Liver (tissue), 8 donors: ENCODE measurements at regions not wholly inside any gene's neighbourhood (a gene's known extent, or its start where the extent isn't known, plus 50 kb on each side); places are given as distances from the start of the nearest gene placed in this dataset.

Experiments
- DNase-seq: peaks from one replicate; pipeline ENCODE4 v3.0.0-alpha.2; 2017; ENCODE audit warnings: low spot score
- H3K27ac ChIP-seq, 2 donors: one replicate each; pipeline ENCODE4 v1.7.0; 2013; ENCODE audit warnings: inconsistent platforms in 2 of 2, low read length in 2 of 2, control low read depth in 1 of 2, low read depth in 1 of 2, mild to moderate bottlenecking in 1 of 2
- H3K27me3 ChIP-seq, 4 donors: one replicate each; pipeline versions ENCODE4 v1.6.1 to v1.7.0; 2013; ENCODE audit warnings: low read length in 3 of 4, inconsistent platforms in 1 of 4, mild to moderate bottlenecking in 1 of 4, moderate library complexity in 1 of 4; ENCODE audit not compliant: control insufficient read depth in 4 of 4, insufficient read depth in 4 of 4
- H3K36me3 ChIP-seq, 4 donors: one replicate each; pipeline versions ENCODE4 v1.6.1 to v1.7.0; 2013; ENCODE audit warnings: low read length in 3 of 4, mild to moderate bottlenecking in 3 of 4, low read depth in 1 of 4, moderate library complexity in 1 of 4; ENCODE audit not compliant: control insufficient read depth in 4 of 4, insufficient read depth in 3 of 4
- H3K4me1 ChIP-seq, 4 donors: one replicate each; pipeline versions ENCODE4 v1.6.1 to v1.7.0; 2013; ENCODE audit warnings: low read length in 3 of 4, mild to moderate bottlenecking in 3 of 4, moderate library complexity in 1 of 4; ENCODE audit not compliant: control insufficient read depth in 4 of 4, insufficient read depth in 4 of 4
- H3K4me3 ChIP-seq, 3 donors: one replicate each; pipeline versions ENCODE4 v1.6.1 to v1.7.0; 2013; ENCODE audit warnings: low read length in 3 of 3, control low read depth in 1 of 3, low read depth in 1 of 3, mild to moderate bottlenecking in 1 of 3
- H3K9ac ChIP-seq, 2 donors: one replicate each; pipeline ENCODE4 v1.7.0; 2013; ENCODE audit warnings: low read length in 2 of 2, mild to moderate bottlenecking in 2 of 2, moderate library complexity in 2 of 2, control low read depth in 1 of 2, low read depth in 1 of 2
- H3K9me3 ChIP-seq, 4 donors: one replicate each; pipeline versions ENCODE4 v1.6.1 to v1.7.0; 2013; ENCODE audit warnings: low read length in 3 of 4; ENCODE audit not compliant: control insufficient read depth in 4 of 4
- CTCF ChIP-seq: fragments of 150-350 bp; IDR thresholded peaks from 2 replicates; pipeline ENCODE4 v1.5.1; 2017; ENCODE audit warnings: improper control_type of control experiment, low read depth, low read length; ENCODE audit not compliant: missing input control
- EGR1 ChIP-seq, 2 donors: IDR thresholded peaks; 2 replicates each; pipeline ENCODE4 v1.6.1; 2016 to 2018; ENCODE audit warnings: antibody characterized with exemption in 2 of 2, low read depth in 2 of 2
- FOXA1 ChIP-seq: IDR thresholded peaks from 2 replicates; pipeline ENCODE4 v1.6.1; 2016; ENCODE audit warnings: antibody characterized with exemption
- FOXA2 ChIP-seq: IDR thresholded peaks from 2 replicates; pipeline ENCODE4 v1.6.1; 2016; ENCODE audit warnings: antibody characterized with exemption
- GABPA ChIP-seq, 2 donors: IDR thresholded peaks in 1 of 2; conservative IDR thresholded peaks in 1 of 2; 2 replicates each; pipeline ENCODE4 v1.6.1; 2016; ENCODE audit warnings: antibody characterized with exemption in 2 of 2, mild to moderate bottlenecking in 1 of 2, moderate library complexity in 1 of 2
- HNF4A ChIP-seq, 2 donors: conservative IDR thresholded peaks; 2 replicates each; pipeline ENCODE4 v1.6.1; 2016; ENCODE audit warnings: antibody characterized with exemption in 2 of 2, mild to moderate bottlenecking in 2 of 2
- HNF4G ChIP-seq: IDR thresholded peaks from 2 replicates; pipeline ENCODE4 v1.6.1; 2016; ENCODE audit warnings: antibody characterized with exemption
- JUND ChIP-seq, 2 donors: IDR thresholded peaks; 2 replicates each; pipeline ENCODE4 v1.6.1; 2016; ENCODE audit warnings: antibody characterized with exemption in 2 of 2
- MAX ChIP-seq: IDR thresholded peaks from 2 replicates; pipeline ENCODE4 v1.6.1; 2016; ENCODE audit warnings: antibody characterized with exemption
- RAD21 ChIP-seq, 2 donors: IDR thresholded peaks; 2 replicates each; pipeline ENCODE4 v1.6.1; 2016; ENCODE audit warnings: antibody characterized with exemption in 2 of 2, mild to moderate bottlenecking in 2 of 2
- REST ChIP-seq: IDR thresholded peaks from 2 replicates; pipeline ENCODE4 v1.6.1; 2016; ENCODE audit warnings: antibody characterized with exemption, mild to moderate bottlenecking
- RXRA ChIP-seq, 2 donors: IDR thresholded peaks; 2 replicates each; pipeline ENCODE4 v1.6.1; 2017 to 2018; ENCODE audit warnings: antibody characterized with exemption in 2 of 2, mild to moderate bottlenecking in 1 of 2
- SP1 ChIP-seq: IDR thresholded peaks from 2 replicates; pipeline ENCODE4 v1.6.1; 2018; ENCODE audit warnings: antibody characterized with exemption, mild to moderate bottlenecking
- TAF1 ChIP-seq: conservative IDR thresholded peaks from 2 replicates; pipeline ENCODE4 v1.6.1; 2016; ENCODE audit warnings: antibody characterized with exemption, mild to moderate bottlenecking
- YY1 ChIP-seq: IDR thresholded peaks from 2 replicates; pipeline ENCODE4 v1.6.1; 2016; ENCODE audit warnings: antibody characterized with exemption, mild to moderate bottlenecking
- ZBTB33 ChIP-seq: IDR thresholded peaks from 2 replicates; pipeline ENCODE4 v1.6.1; 2016; ENCODE audit warnings: antibody characterized with exemption
- WGBS: extraction: QIAGEN DNeasy Blood & Tissue Kit; methylation state at CpG from one replicate; pipeline ENCODE4 v1.1.7; 2013; 5-methylcytosine and 5-hydroxymethylcytosine counted together
- TF ChIP-seq, protein P1 (sequence below): IDR thresholded peaks from 2 replicates; pipeline ENCODE4 v1.6.1; 2016; ENCODE audit warnings: antibody characterized with exemption
- donor health status: healthy.
- donor health status: healthy.
- donor health status: healthy.
- donor health status: healthy.
- donor health status: healthy.

DNA sequence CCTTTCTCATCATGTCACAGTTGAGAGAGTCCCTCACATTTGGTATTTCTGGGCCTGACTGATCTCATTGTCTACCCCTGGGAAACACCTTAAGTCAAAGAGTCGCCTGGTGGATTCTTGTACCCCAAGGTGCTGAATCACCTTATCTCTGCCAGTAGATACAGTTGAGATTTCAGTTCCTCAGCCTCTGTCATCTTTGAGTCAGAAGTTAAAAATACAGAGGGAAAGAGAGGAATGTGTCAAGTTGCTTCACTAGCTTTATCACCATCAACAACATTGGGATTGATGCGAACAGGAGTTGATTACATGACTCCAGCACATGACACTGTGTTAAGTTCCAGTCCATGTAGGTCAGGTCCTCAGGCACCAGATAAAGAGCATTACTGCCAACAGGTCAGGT, 513.0 kb downstream of the NUF2 start:
- TF ChIP-seq EGR1 (IDR thresholded peaks at IDR 0.05; ENCODE audit: low read depth in 2 of 2), result no peak
- TF ChIP-seq YY1, result no peak
- no peak for TF ChIP-seq HNF4A (conservative IDR thresholded peaks at IDR 0.05)
- no peak for TF ChIP-seq RXRA (IDR thresholded peaks at IDR 0.05)
- no peak for TF ChIP-seq JUND (IDR thresholded peaks at IDR 0.05)
- TF ChIP-seq TAF1, result no peak
- no peak for TF ChIP-seq FOXA1
- no peak for TF ChIP-seq SP1
- TF ChIP-seq, protein P1, sequence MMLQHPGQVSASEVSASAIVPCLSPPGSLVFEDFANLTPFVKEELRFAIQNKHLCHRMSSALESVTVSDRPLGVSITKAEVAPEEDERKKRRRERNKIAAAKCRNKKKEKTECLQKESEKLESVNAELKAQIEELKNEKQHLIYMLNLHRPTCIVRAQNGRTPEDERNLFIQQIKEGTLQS, result no peak
- no peak for TF ChIP-seq HNF4G
- TF ChIP-seq ZBTB33, result no peak
- no peak for TF ChIP-seq GABPA (IDR thresholded peaks at IDR 0.05 in 1 of 2, conservative IDR thresholded peaks at IDR 0.05 in 1 of 2)
- no peak for TF ChIP-seq FOXA2
- TF ChIP-seq CTCF, result no peak
- TF ChIP-seq REST, result no peak
- TF ChIP-seq RAD21 (IDR thresholded peaks at IDR 0.05), result no peak
- TF ChIP-seq MAX, result no peak
- H3K27ac ChIP-seq, result no peak overlapping the region
- no peaks in the 10 kb centered on the region for H3K27me3 ChIP-seq
- no peak overlapping the region for H3K4me3 ChIP-seq
- DNase-seq, result no peak
- H3K4me1 ChIP-seq, result no peaks in the 10 kb centered on the region
- no peak overlapping the region for H3K9ac ChIP-seq
- no peaks in the 10 kb centered on the region for H3K36me3 ChIP-seq
- 85% methylated on average over 2 of the region's 2 CpGs for WGBS
- no peaks in the 10 kb centered on the region for H3K9me3 ChIP-seq

DNA sequence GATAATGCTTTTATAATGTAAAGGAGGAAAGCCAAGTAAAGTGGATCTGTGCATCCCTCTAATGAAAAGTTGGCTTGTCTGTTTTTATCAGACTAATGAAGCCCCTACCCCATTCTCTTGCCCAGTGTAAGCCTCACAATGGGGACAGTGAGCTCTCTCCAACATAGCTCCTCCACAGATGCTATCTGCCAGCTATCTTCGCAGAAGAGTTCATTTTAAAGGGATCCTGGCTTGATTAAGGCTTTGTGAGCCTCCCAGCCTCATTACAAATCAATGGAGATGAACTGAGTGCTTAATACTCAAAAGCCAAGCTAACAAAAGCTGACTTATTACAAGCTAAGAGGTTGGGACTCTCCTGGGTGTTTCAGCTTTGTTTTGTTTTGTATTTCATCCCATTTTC, 514.7 kb downstream of the NUF2 start:
- H3K9ac ChIP-seq, result no peak overlapping the region
- no peaks in the 10 kb centered on the region for H3K36me3 ChIP-seq
- no peaks in the 10 kb centered on the region for H3K27me3 ChIP-seq
- no peaks in the 10 kb centered on the region for H3K4me1 ChIP-seq
- DNase-seq, result no peak
- 47% methylated on average over 1 of the region's 1 CpG for WGBS
- no peak overlapping the region for H3K4me3 ChIP-seq
- no peak overlapping the region for H3K27ac ChIP-seq
- TF ChIP-seq HNF4A (conservative IDR thresholded peaks at IDR 0.05) (no peak), RAD21 (IDR thresholded peaks at IDR 0.05) (no peak), CTCF (no peak), TAF1 (no peak), GABPA (IDR thresholded peaks at IDR 0.05 in 1 of 2, conservative IDR thresholded peaks at IDR 0.05 in 1 of 2) (no peak)
- no peaks in the 10 kb centered on the region for H3K9me3 ChIP-seq
